DOHH2 (cell line): ENCODE measurements at regions not wholly inside any gene's neighbourhood (a gene's known extent, or its start where the extent isn't known, plus 50 kb on each side); places are given as distances from the start of the nearest gene placed in this dataset.

Source experiments
- H3F3A ChIP-seq: fragments of 200-600 bp; sonication (generic), shearing (Covaris generic); 2 replicates; pipeline ENCODE4 v1.6.0; 2016; ENCODE audit warnings: antibody characterized with exemption, mild to moderate bottlenecking; ENCODE audit not compliant: control insufficient read depth, insufficient read depth
- H3K27ac ChIP-seq: fragments of 200-600 bp; sonication (generic); 2 replicates; pipeline ENCODE4 v1.5.1; 2014; ENCODE audit warnings: low read depth, mild to moderate bottlenecking, low read length, moderate library complexity
- H3K27me3 ChIP-seq: fragments of 200-600 bp; sonication (generic); 2 replicates; pipeline ENCODE4 v1.6.1; 2014; ENCODE audit warnings: mild to moderate bottlenecking, low read length, mixed read lengths; ENCODE audit not compliant: control insufficient read depth
- H3K36me3 ChIP-seq: fragments of 200-600 bp; sonication (generic); 2 replicates; pipeline ENCODE4 v1.6.1; 2014; ENCODE audit warnings: mild to moderate bottlenecking, low read length, moderate library complexity, mixed read lengths; ENCODE audit not compliant: control insufficient read depth
- H3K4me1 ChIP-seq: fragments of 200-600 bp; sonication (generic); 2 replicates; pipeline ENCODE4 v1.6.1; 2014; ENCODE audit warnings: mild to moderate bottlenecking, low read length, mixed read lengths; ENCODE audit not compliant: control insufficient read depth
- H3K4me2 ChIP-seq: fragments of 200-600 bp; sonication (generic); 2 replicates; pipeline ENCODE4 v1.6.0; 2014; ENCODE audit warnings: mild to moderate bottlenecking, low read length, moderate library complexity
- H3K4me3 ChIP-seq: fragments of 200-600 bp; sonication (generic); 2 replicates; pipeline ENCODE4 v1.5.1; 2014; ENCODE audit warnings: mild to moderate bottlenecking, low read length, mixed read lengths
- H3K79me2 ChIP-seq: fragments of 200-600 bp; sonication (generic); 2 replicates; pipeline ENCODE4 v1.6.1; 2014; ENCODE audit warnings: mild to moderate bottlenecking, low read length, mixed read lengths; ENCODE audit not compliant: control insufficient read depth
- H3K9me2 ChIP-seq: fragments of 200-600 bp; sonication (generic); replicated peaks from 2 replicates; pipeline ENCODE4 v1.6.1; 2014; ENCODE audit warnings: mild to moderate bottlenecking, low read length, mixed read lengths; ENCODE audit not compliant: control insufficient read depth
- H3K9me3 ChIP-seq: fragments of 200-600 bp; sonication (generic); 2 replicates; pipeline ENCODE4 v1.6.1; 2014; ENCODE audit warnings: antibody characterized with exemption, low read length, mixed read lengths; ENCODE audit not compliant: control insufficient read depth, insufficient read depth
- H4K20me1 ChIP-seq: fragments of 200-600 bp; sonication (generic); 2 replicates; pipeline ENCODE4 v1.6.0; 2014; ENCODE audit warnings: low read depth, mild to moderate bottlenecking, antibody characterized with exemption, low read length, moderate library complexity; ENCODE audit not compliant: control insufficient read depth, insufficient read depth
- EZH2phosphoT487 ChIP-seq: fragments of 200-600 bp; sonication (generic); IDR thresholded peaks from 2 replicates; pipeline ENCODE4 v1.6.1; 2017; ENCODE audit warnings: borderline replicate concordance, mild to moderate bottlenecking, antibody characterized with exemption, low read length, moderate library complexity, mixed read lengths
- TF ChIP-seq, protein P1 (sequence below): fragments of 200-600 bp; sonication (generic); IDR thresholded peaks from one replicate; pipeline ENCODE4 v1.5.1; 2014; ENCODE audit warnings: antibody characterized with exemption, mild to moderate bottlenecking, low read depth, low read length; ENCODE audit not compliant: poor library complexity, severe bottlenecking

DNA sequence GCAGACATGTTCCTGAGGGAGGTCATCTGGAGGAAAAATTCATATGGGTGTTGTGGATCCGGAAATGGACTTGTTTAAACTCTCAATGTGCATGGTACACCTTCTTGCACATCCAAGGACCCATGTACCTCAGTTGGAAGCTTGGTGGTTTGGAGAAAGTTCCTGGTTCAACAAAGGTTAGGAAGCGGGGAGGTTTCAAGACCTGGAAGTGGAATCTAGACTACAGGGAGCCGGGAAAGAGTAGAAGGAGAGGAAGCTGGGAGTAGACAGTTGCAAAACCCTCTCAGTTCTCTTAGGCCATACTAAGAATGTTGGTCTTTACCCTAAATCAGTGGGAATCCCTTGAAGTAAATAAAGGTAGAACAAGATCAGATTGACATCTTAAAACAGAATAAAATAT is 209.8 kb upstream of the SPOPL start:
- H3K4me3 ChIP-seq = no peak overlapping the region
- no peak overlapping the region for H3K4me2 ChIP-seq
- H4K20me1 ChIP-seq = no peaks in the 10 kb centered on the region
- no peak for TF ChIP-seq EZH2phosphoT487
- TF ChIP-seq, protein P1, sequence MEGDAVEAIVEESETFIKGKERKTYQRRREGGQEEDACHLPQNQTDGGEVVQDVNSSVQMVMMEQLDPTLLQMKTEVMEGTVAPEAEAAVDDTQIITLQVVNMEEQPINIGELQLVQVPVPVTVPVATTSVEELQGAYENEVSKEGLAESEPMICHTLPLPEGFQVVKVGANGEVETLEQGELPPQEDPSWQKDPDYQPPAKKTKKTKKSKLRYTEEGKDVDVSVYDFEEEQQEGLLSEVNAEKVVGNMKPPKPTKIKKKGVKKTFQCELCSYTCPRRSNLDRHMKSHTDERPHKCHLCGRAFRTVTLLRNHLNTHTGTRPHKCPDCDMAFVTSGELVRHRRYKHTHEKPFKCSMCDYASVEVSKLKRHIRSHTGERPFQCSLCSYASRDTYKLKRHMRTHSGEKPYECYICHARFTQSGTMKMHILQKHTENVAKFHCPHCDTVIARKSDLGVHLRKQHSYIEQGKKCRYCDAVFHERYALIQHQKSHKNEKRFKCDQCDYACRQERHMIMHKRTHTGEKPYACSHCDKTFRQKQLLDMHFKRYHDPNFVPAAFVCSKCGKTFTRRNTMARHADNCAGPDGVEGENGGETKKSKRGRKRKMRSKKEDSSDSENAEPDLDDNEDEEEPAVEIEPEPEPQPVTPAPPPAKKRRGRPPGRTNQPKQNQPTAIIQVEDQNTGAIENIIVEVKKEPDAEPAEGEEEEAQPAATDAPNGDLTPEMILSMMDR = no peak
- no peaks in the 10 kb centered on the region for H3K9me2 ChIP-seq
- no peaks in the 10 kb centered on the region for H3K79me2 ChIP-seq
- no peaks in the 10 kb centered on the region for H3F3A ChIP-seq
- H3K27ac ChIP-seq = no peak overlapping the region
- H3K4me1 ChIP-seq = no peaks in the 10 kb centered on the region
- H3K9me3 ChIP-seq = no peaks in the 10 kb centered on the region
- no peaks in the 10 kb centered on the region for H3K27me3 ChIP-seq
- no peaks in the 10 kb centered on the region for H3K36me3 ChIP-seq

DNA sequence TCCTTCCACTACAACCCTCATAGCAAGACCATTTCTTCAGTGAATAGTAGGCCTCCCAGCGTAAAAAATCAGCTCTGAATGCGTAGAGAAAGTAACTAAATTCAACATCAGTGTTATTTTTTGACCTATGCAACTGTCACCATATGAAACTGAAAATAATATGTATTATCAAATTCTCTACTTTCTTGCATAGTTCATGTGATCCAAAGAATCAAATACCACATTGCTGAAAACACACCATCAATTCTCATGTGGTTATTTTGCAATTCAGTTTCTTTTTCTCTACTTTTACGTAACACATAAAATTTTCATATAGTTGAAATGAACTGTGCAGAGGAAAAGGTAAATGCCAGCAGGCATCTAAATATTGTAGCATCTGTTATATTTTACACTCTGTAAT is 208.5 kb upstream of the SPOPL start:
- Histone ChIP-seq H4K20me1 (no peaks in the 10 kb centered on the region), H3K4me2 (no peak overlapping the region), H3F3A (no peaks in the 10 kb centered on the region), H3K4me3 (no peak overlapping the region), H3K36me3 (no peaks in the 10 kb centered on the region), H3K4me1 (no peaks in the 10 kb centered on the region), H3K9me3 (no peaks in the 10 kb centered on the region), H3K79me2 (no peaks in the 10 kb centered on the region), H3K27me3 (no peaks in the 10 kb centered on the region), H3K27ac (no peak overlapping the region), H3K9me2 (no peaks in the 10 kb centered on the region)
- TF ChIP-seq, protein P1 = no peak
- no peak for TF ChIP-seq EZH2phosphoT487

- Histone ChIP-seq H3K79me2 (no peaks in the 10 kb centered on the region), H3F3A (no peaks in the 10 kb centered on the region), H3K36me3 (no peaks in the 10 kb centered on the region), H3K4me2 (no peak overlapping the region), H3K27me3 (no peaks in the 10 kb centered on the region), H4K20me1 (no peaks in the 10 kb centered on the region), H3K4me1 (no peaks in the 10 kb centered on the region), H3K4me3 (no peak overlapping the region), H3K27ac (no peak overlapping the region), H3K9me2 (no peaks in the 10 kb centered on the region), H3K9me3 (no peaks in the 10 kb centered on the region)
- TF ChIP-seq, protein P1 = no peak
- TF ChIP-seq EZH2phosphoT487 = no peak
These were observed 208.0 kb upstream of the SPOPL start for GRCh38 chr2:138293549-138293948.

DNA sequence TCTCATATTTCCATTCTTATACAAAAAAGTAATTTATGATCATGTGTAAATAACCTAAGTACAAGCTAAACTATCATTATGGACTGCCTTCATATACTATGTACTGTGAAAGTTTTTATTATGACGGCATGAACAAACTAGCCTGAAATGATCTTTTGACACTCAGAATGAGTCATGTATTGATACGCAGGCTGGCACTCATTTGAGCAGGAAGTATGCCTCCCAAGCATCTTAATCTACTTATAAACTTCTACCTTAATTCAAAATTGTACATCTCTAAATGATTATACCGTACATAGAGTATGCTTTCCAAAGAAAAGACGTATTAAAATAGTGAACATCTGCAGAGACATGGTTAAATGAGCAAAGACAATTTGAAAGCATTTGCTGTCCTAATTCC is 207.1 kb upstream of the SPOPL start:
- Histone ChIP-seq H3K9me2 (no peaks in the 10 kb centered on the region), H3F3A (no peaks in the 10 kb centered on the region), H3K79me2 (no peaks in the 10 kb centered on the region), H3K4me3 (no peak overlapping the region), H3K36me3 (no peaks in the 10 kb centered on the region), H4K20me1 (no peaks in the 10 kb centered on the region), H3K27me3 (no peaks in the 10 kb centered on the region), H3K4me1 (no peaks in the 10 kb centered on the region), H3K9me3 (no peaks in the 10 kb centered on the region), H3K4me2 (no peak overlapping the region), H3K27ac (no peak overlapping the region)
- no peak for TF ChIP-seq EZH2phosphoT487
- TF ChIP-seq, protein P1 = no peak
